ENCODE measurements at regions not wholly inside any gene's neighbourhood (a gene's known extent, or its start where the extent isn't known, plus 50 kb on each side); places are given as distances from the start of the nearest gene placed in this dataset.

DNA sequence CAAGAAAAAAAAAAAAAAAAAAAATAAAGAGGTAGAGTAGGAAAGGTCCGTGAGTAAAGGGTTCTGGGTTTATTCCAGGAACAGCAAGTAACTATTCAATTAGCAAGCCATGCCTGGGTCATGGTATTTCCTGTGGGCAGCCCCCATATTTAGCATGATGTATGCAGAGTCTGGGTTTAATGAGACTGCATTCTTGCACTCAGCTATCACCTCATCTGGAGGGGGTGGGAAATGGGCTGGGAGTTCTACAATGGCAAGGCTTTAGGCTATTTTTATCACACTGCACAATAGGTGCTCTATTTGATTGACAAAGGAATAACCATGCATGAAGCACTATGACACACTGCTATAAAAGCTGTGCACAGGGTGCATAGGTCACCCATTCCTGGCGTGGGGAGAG is 104.0 kb upstream of the CCL2 start:
- H3K4me1 ChIP-seq (replicated peaks in 1 of 2): peaks cover 0 to 12% of the 10 kb centered on the region in 2 donors
- in situ Hi-C loops (cut with MboI; ENCODE audit: low pct_unique_long_range_greater_than_20kb in 2 of 9, low sequenced_read_pairs in 9 of 9, unreplicated experiment in 9 of 9): loop anchor here in 5 of 9 experiments (10.0 to 25.0 kb wide), 2 partner anchors 226 to 364 kb away; no protein-coding TSS in a partner anchor
- peak in 6 of 8 experiments; percentile 45 to 96 (median 72) for ATAC-seq (replicated peaks in 6 of 8)
- no peak overlapping the region for H3K4me3 ChIP-seq
- 0 to 83% (median 0%) methylated on average over 1 to 2 of the region's 2 CpGs; no CpG with 5 or more reads in 3 of the 10 experiments for WGBS, 10 experiments
- H3K27ac ChIP-seq: no peak overlapping the region

DNA sequence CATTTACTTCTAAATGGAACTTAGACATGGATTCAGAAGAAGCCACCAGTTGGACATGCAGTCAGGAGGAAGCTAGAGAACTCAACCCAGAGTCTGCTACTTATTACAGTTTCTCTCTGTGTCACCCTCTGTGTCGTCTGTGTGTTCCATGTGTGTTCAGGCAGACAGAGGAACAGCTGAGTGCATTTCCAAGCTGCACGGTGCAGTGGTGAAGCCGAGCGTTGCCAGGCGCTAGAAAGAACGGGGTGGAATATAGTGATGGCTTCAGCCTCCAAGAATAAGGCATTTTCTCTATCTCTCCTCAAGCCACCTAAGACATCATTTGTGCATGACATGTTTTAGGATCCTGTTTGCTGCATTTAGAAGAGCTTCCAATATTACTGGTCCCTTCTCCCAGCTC is 101.1 kb upstream of the CCL2 start:
- WGBS, 10 experiments: 20 to 100% (median 65%) methylated on average over 1 to 5 of the region's 6 CpGs; no CpG with 5 or more reads in 2 of the 10 experiments
- in situ Hi-C loops (cut with MboI; ENCODE audit: low pct_unique_long_range_greater_than_20kb in 2 of 9, low sequenced_read_pairs in 9 of 9, unreplicated experiment in 9 of 9): loop anchor here in 5 of 9 experiments (10.0 to 25.0 kb wide), 2 partner anchors 229 to 367 kb away; no protein-coding TSS in a partner anchor
- ATAC-seq (replicated peaks in 6 of 8): peak in 4 of 8 experiments; percentile 31 to 60 (median 47)
- H3K4me3 ChIP-seq: no peak overlapping the region
- H3K4me1 ChIP-seq (replicated peaks in 1 of 2): peaks cover 0 to 21% of the 10 kb centered on the region in 2 donors
- no peak overlapping the region for H3K27ac ChIP-seq

DNA sequence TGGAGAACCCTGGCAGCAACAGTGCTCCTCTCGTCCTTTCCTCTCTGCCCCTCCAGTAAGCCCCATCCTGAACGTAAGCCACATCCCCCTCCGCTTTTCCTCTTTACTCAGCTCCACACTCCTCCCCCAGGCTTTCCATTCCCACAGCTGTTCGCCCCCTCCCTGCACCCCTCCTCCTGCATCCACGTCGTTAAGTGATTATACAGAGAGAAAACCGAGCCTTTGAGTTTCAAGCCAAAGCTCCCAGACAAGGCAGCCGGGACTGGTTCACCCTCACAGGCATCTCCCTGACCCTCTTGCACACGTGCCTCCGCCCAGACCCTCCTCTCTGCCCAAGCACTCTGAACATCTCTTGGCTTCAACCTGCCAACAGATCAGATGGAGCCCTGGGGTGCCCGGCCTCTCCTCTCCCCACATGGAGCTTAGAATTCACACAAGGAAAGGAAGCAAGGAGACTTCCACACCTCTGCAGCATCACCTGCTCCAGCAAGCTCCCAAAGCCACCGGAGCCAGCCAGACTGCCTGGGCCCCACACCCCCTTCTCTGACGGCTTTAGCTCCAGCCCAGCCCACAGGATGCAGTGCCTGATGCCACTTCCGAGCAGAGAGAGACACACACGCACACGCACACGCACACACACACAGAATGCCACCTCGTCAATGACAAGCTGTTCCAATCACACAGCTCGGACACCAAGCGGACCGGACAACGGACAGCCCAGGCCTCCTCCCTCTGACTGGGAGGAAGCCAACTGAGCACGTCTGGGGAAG is 99.9 kb upstream of the CCL2 start:
- in situ Hi-C loops (cut with MboI; ENCODE audit: low pct_unique_long_range_greater_than_20kb in 2 of 9, low sequenced_read_pairs in 9 of 9, unreplicated experiment in 9 of 9): loop anchor here in 5 of 9 experiments (10.0 to 25.0 kb wide), 2 partner anchors 230 to 368 kb away; no protein-coding TSS in a partner anchor
- WGBS, 10 experiments: 0 to 29% (median 4%) methylated on average over 1 to 8 of the region's 23 CpGs; no CpG with 5 or more reads in 6 of the 10 experiments
- no peak overlapping the region for H3K27ac ChIP-seq
- no peak overlapping the region for H3K4me3 ChIP-seq
- ATAC-seq (replicated peaks in 6 of 8): peak in 4 of 8 experiments; percentile 8 to 59 (median 52)
- peaks cover 0 to 21% of the 10 kb centered on the region in 2 donors for H3K4me1 ChIP-seq (replicated peaks in 1 of 2)

DNA sequence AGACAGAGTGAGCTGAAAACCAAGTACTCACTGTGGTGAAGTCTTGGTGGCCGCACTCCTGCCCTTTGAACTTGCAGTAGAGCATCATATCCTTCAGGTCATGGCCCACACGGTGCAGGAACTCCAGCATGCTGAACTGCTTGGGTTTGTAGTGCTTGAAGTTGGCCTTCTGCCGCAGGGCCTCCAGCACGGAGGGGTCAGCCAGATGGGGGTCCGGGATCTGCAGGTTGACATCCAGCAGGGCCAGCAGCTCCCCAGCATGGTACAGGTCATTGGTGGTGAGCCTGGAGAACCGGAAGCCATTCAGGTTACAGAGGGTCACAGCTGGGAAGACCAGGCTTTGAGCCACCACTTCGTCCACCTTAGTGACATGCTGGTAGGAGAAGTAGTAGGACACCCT is 99.1 kb upstream of the CCL2 start:
- Histone ChIP-seq H3K27ac (no peak overlapping the region), H3K4me1 (replicated peaks in 1 of 2) (peaks cover 0 to 21% of the 10 kb centered on the region in 2 donors), H3K4me3 (no peak overlapping the region)
- in situ Hi-C loops (cut with MboI; ENCODE audit: low pct_unique_long_range_greater_than_20kb in 2 of 9, low sequenced_read_pairs in 9 of 9, unreplicated experiment in 9 of 9): loop anchor here in 5 of 9 experiments (10.0 to 25.0 kb wide), 2 partner anchors 231 to 369 kb away; no protein-coding TSS in a partner anchor
- no peak for ATAC-seq (replicated peaks in 6 of 8)
- WGBS, 10 experiments: 67% methylated on average over 3 of the region's 7 CpGs; no CpG with 5 or more reads in 9 of the 10 experiments

DNA sequence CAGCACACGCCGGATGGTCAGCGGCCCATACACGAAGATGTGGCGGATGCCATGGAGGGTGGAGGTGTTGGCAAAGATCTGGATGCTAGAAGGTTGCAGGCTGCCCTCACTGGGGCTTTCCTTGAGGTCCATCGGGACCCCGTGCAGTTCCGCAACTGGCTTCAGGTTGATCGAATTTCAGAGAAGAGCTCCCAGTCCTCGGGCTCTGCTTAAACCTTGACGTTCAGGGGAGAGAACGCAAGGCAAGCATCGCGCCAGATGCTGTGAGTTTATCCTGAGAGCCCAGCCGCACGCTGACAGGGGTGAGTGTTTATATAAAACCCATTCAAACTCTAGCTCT is 98.7 kb upstream of the CCL2 start:
- in situ Hi-C loops (cut with MboI; ENCODE audit: low pct_unique_long_range_greater_than_20kb in 2 of 9, low sequenced_read_pairs in 9 of 9, unreplicated experiment in 9 of 9): loop anchor here in 5 of 9 experiments (10.0 to 25.0 kb wide), 2 partner anchors 232 to 369 kb away; no protein-coding TSS in a partner anchor
- WGBS, 10 experiments: 21 to 100% (median 50%) methylated on average over 1 to 11 of the region's 16 CpGs; no CpG with 5 or more reads in 3 of the 10 experiments
- H3K27ac ChIP-seq: no peak overlapping the region
- no peak overlapping the region for H3K4me3 ChIP-seq
- H3K4me1 ChIP-seq (replicated peaks in 1 of 2): peaks cover 0 to 21% of the 10 kb centered on the region in 2 donors
- peak in 2 of 8 experiments; percentile 4 to 16 for ATAC-seq (replicated peaks in 6 of 8)

DNA sequence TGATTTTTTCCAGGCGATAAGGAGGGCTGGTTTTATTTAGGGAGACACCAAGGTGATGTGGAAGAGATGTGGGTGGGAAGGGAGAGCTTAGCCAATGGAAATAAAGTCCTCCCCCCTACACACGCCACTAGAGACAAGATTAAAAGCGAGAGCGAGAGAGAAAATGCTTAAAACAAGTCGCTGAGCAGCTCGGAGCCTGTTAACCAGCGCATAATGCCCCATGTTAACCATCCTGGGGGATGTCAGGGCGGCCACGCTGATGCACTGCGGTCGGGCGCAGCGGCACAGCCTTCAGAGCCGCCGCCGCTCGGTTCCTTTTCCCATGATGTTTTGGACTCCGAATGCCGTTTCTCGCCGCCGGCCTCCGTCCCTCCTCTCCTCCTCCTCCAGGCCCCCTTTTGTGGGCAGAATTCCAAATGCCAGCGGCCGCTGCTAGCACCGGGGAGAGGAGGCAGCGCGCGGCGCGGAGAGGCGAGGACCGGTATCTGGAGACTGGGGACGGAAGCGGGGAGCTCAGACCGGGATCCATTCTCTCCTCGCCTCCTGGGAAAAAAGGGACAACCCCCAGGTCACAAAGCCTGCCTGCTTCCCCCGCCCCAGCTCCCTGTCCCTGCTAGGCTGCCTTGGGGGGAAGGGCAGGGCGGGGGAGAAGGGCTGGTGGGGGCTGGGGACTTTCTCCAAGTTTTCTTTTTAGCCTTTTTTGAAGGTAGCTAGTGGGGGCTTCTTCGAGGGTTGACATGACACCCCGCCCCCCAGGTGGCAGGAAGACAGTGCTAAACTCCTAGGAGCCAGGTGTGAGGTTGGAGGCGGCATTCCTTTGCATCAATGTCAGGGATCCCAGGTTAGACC is 98.1 kb upstream of the CCL2 start:
- WGBS, 10 experiments: 0 to 29% (median 1%) methylated on average over 1 to 26 of the region's 42 CpGs; no CpG with 5 or more reads in 4 of the 10 experiments
- peaks cover 0 to 21% of the 10 kb centered on the region in 2 donors for H3K4me1 ChIP-seq (replicated peaks in 1 of 2)
- in situ Hi-C loops (cut with MboI; ENCODE audit: low pct_unique_long_range_greater_than_20kb in 2 of 9, low sequenced_read_pairs in 9 of 9, unreplicated experiment in 9 of 9): loop anchor here in 5 of 9 experiments (10.0 to 25.0 kb wide), 2 partner anchors 232 to 370 kb away; no protein-coding TSS in a partner anchor
- H3K4me3 ChIP-seq: peak overlapping the region; percentile 16 to 35 (median 30)
- ATAC-seq (replicated peaks in 6 of 8): peak in 7 of 8 experiments; percentile 33 to 77 (median 63)
- no peak overlapping the region for H3K27ac ChIP-seq

DNA sequence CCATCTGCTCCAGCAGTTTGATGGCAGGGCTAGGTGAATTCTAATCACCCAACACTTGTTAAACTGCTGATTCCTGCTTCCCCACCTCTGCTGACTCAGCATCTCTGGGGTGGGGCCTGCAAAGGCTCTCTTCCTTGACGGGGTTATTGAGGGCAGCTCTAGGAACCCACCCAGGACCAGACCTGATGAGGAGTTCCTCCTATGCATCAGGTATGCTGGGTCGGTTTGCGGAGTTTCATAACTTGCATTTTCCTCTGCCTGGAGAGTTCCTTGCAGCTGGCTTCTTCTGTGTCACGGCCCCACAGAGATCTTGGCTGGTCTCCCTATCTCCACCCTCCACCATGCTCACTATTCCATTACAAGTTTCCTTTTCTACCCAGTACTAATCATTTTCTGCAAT is 93.4 kb upstream of the CCL2 start:
- H3K4me1 ChIP-seq (replicated peaks in 1 of 2): peaks cover 0 to 3% of the 10 kb centered on the region in 2 donors
- no peak overlapping the region for H3K27ac ChIP-seq
- peak in 2 of 8 experiments; percentile 41 to 70 for ATAC-seq (replicated peaks in 6 of 8)
- H3K4me3 ChIP-seq: no peak overlapping the region
- 0 to 88% (median 60%) methylated on average over 1 to 3 of the region's 4 CpGs; no CpG with 5 or more reads in 5 of the 10 experiments for WGBS, 10 experiments
- in situ Hi-C loops (cut with MboI; ENCODE audit: low pct_unique_long_range_greater_than_20kb in 2 of 9, low sequenced_read_pairs in 9 of 9, unreplicated experiment in 9 of 9): loop anchor here in 6 of 9 experiments (10.0 to 25.0 kb wide), 2 partner anchors 374 to 377 kb away; no protein-coding TSS in a partner anchor

DNA sequence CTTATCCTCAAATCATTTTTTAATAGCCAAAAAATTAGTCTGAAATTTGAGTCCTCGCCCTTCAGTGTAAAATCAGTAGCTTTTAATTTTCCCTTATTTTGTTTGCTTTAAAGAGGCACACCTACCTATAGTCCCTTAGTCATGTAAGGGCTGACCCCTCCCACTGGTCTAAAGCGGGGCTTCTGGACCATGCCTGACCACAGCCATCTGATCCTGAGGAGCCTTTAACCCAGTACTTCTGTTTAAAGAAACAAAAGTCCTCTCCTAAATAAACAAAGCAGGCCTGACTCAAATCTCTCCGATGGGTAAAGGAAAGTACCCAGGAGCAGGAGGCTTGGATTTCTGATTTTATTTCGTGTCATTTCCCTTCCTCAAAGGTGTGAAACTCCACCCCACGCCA is 92.0 kb upstream of the CCL2 start:
- Histone ChIP-seq H3K4me1 (replicated peaks in 1 of 2) (no peaks in the 10 kb centered on the region), H3K4me3 (no peak overlapping the region), H3K27ac (no peak overlapping the region)
- in situ Hi-C loops (cut with MboI; ENCODE audit: low pct_unique_long_range_greater_than_20kb in 2 of 9, low sequenced_read_pairs in 9 of 9, unreplicated experiment in 9 of 9): loop anchor here in 6 of 9 experiments (10.0 to 25.0 kb wide), 2 partner anchors 376 to 378 kb away; no protein-coding TSS in a partner anchor
- ATAC-seq (replicated peaks in 6 of 8): no peak
- WGBS, 10 experiments: 27 to 89% (median 61%) methylated on average over 1 to 5 of the region's 5 CpGs; no CpG with 5 or more reads in 1 of the 10 experiments

DNA sequence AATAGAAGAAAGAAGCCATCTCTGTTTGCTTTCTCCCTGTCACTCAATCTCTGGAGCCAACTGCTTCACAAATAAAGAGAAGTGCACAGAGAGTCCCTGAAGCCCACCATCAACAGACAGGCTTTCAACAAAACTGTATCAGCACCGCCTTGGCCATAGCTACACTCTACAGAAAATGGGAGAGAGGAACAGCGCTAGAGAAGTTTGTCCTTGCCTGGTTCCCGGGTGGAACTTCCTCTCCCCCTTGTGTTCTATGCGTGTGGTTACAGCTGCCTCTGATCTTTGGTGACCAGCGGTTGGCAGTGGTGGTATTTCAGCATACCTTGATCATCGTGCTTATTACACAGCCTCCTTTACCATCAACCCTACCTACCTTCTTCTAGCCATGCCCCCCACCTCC is 91.4 kb upstream of the CCL2 start:
- Histone ChIP-seq H3K4me3 (no peak overlapping the region), H3K4me1 (replicated peaks in 1 of 2) (peaks cover 0 to 3% of the 10 kb centered on the region in 2 donors), H3K27ac (no peak overlapping the region)
- peak in 6 of 8 experiments; percentile 8 to 61 (median 37) for ATAC-seq (replicated peaks in 6 of 8)
- WGBS, 10 experiments: 11 to 43% (median 20%) methylated on average over 2 to 5 of the region's 6 CpGs; no CpG with 5 or more reads in 3 of the 10 experiments
- in situ Hi-C loops (cut with MboI; ENCODE audit: low pct_unique_long_range_greater_than_20kb in 2 of 9, low sequenced_read_pairs in 9 of 9, unreplicated experiment in 9 of 9): loop anchor here in 6 of 9 experiments (10.0 to 25.0 kb wide), 2 partner anchors 376 to 379 kb away; no protein-coding TSS in a partner anchor

DNA sequence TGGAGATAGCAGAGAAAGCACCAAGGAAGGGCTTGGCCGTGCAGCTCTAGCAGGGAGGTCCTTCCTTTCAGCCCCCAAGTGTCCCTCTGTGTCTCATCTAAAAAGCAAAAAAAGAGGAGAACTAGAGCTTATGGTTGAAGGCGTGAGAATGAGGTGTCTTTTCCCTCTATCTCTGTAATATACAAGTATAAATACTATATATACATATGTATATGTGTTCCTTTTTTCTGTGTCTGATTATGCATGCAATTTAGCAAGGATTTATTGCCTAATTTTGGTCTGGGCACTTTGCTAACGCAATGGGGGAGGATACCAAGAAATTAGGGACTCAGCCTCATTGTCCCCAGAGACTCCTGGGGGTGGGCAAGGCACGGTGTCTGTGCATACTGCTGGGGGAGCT is 90.2 kb upstream of the CCL2 start:
- WGBS, 10 experiments: 0 to 100% (median 38%) methylated on average over 1 to 2 of the region's 4 CpGs

DNA sequence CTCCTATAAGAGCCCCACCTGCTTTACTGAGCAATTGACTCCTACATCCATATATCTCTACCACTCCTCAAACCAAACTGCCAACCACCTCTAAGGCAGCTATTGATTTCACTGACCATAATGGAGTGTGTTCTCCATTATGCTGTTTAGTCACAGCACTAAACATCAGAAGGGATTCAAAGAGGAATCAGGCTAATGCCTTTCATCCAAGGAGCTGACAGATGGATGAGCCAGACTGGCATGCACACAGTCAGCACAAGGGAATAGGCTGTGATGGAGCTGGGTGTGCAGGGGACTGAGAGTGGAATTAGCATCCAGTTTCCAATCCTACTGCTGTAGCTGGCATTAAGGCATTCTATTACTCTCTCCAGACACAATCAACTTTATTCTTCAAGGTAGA is 88.7 kb upstream of the CCL2 start:
- Histone ChIP-seq H3K4me1 (replicated peaks in 1 of 2) (peaks cover 0 to 4% of the 10 kb centered on the region in 2 donors), H3K4me3 (no peak overlapping the region), H3K27ac (no peak overlapping the region)
- peak in 2 of 8 experiments; percentile 32 to 33 for ATAC-seq (replicated peaks in 6 of 8)
- in situ Hi-C loops (cut with MboI; ENCODE audit: low pct_unique_long_range_greater_than_20kb in 2 of 9, low sequenced_read_pairs in 9 of 9, unreplicated experiment in 9 of 9): loop anchor here in 6 of 9 experiments (10.0 to 25.0 kb wide), 2 partner anchors 379 to 382 kb away; no protein-coding TSS in a partner anchor

More for the DNA sequence above, 90.2 kb upstream of the CCL2 start:
- no peak overlapping the region for H3K4me3 ChIP-seq
- in situ Hi-C loops (cut with MboI; ENCODE audit: low pct_unique_long_range_greater_than_20kb in 2 of 9, low sequenced_read_pairs in 9 of 9, unreplicated experiment in 9 of 9): loop anchor here in 6 of 9 experiments (10.0 to 25.0 kb wide), 2 partner anchors 378 to 380 kb away; no protein-coding TSS in a partner anchor
- H3K27ac ChIP-seq: no peak overlapping the region
- ATAC-seq (replicated peaks in 6 of 8): peak in 3 of 8 experiments; percentile 49 to 75 (median 58)
- peaks cover 0 to 4% of the 10 kb centered on the region in 2 donors for H3K4me1 ChIP-seq (replicated peaks in 1 of 2)

DNA sequence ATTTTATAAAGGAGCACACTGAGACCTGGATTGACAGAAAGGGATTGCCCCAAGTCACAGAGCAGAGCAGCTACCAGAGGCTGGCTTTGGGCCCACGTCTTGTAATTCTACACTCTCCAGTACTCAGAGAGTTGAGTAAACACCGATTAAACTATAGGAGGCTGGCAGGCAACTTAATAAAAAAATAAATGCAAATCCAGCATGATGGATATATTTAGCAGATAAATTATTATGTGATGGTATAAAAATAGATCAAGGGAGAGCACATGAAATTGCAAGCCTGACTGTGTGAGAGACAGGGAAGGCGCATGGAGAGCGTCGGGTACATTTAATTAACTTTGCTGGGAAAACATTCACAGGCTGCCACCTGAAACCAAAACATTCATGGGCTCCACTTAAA is 87.7 kb upstream of the CCL2 start:
- WGBS, 10 experiments: 39 to 75% (median 70%) methylated on average over 2 to 5 of the region's 5 CpGs; no CpG with 5 or more reads in 3 of the 10 experiments
- Histone ChIP-seq H3K4me1 (replicated peaks in 1 of 2) (peaks cover 0 to 4% of the 10 kb centered on the region in 2 donors), H3K27ac (no peak overlapping the region), H3K4me3 (no peak overlapping the region)
- in situ Hi-C loops (cut with MboI; ENCODE audit: low pct_unique_long_range_greater_than_20kb in 2 of 9, low sequenced_read_pairs in 9 of 9, unreplicated experiment in 9 of 9): loop anchor here in 6 of 9 experiments (10.0 to 25.0 kb wide), 2 partner anchors 380 to 383 kb away; no protein-coding TSS in a partner anchor
- ATAC-seq (replicated peaks in 6 of 8): peak in 3 of 8 experiments; percentile 7 to 80 (median 9)
